ENCODE measurements at regions not wholly inside any gene's neighbourhood (a gene's known extent, or its start where the extent isn't known, plus 50 kb on each side); places are given as distances from the start of the nearest gene placed in this dataset.

DNA sequence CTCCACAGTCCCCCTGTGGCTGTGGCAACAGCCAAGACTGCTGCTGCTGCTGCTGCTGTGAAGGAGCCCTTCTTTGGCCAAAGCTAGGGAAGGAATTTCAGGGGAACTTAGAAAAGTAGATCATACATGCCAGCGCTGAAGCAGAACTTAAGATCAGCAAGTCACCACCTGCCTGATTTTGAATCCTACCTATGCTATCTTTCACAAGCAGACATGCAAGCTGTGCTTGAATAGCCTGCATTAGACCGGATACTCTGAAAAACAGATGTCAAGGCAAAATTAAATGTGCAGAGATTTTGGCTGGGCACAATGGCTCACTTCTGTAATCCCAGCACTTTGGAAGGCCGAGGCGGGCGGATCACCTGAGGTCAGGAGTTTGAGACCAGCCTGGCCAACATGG is 99.3 kb upstream of the ZNF366 start:
- DNase-seq (ENCODE audit: unreplicated experiment): no peak
- intact Hi-C loops (cut with micrococcal nuclease): no loop called here
- peaks cover 6% of the 10 kb centered on the region for H3K4me1 Mint-ChIP-seq (ENCODE audit: insufficient read depth, unreplicated experiment)
- POLR2A ChIA-PET: interaction anchor here (5.1 kb wide), 1 partner anchor 211 kb away, joined by 42 read pairs; the partner anchor contains the start of gene TNPO1
- no peaks in the 10 kb centered on the region for H3K27me3 Mint-ChIP-seq (ENCODE audit: insufficient read depth, unreplicated experiment)
- H3K27ac Mint-ChIP-seq (ENCODE audit: low read depth, unreplicated experiment): no peak overlapping the region
- no TSS peak for BruUV-seq (replicated peaks)
- no peaks in the 10 kb centered on the region for H3K36me3 Mint-ChIP-seq (ENCODE audit: insufficient read depth, unreplicated experiment)
- no peak overlapping the region for H3K4me3 Mint-ChIP-seq (ENCODE audit: unreplicated experiment)
- TF ChIP-seq, protein P1, sequence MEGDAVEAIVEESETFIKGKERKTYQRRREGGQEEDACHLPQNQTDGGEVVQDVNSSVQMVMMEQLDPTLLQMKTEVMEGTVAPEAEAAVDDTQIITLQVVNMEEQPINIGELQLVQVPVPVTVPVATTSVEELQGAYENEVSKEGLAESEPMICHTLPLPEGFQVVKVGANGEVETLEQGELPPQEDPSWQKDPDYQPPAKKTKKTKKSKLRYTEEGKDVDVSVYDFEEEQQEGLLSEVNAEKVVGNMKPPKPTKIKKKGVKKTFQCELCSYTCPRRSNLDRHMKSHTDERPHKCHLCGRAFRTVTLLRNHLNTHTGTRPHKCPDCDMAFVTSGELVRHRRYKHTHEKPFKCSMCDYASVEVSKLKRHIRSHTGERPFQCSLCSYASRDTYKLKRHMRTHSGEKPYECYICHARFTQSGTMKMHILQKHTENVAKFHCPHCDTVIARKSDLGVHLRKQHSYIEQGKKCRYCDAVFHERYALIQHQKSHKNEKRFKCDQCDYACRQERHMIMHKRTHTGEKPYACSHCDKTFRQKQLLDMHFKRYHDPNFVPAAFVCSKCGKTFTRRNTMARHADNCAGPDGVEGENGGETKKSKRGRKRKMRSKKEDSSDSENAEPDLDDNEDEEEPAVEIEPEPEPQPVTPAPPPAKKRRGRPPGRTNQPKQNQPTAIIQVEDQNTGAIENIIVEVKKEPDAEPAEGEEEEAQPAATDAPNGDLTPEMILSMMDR (IDR thresholded peaks at IDR 0.05; ENCODE audit: unreplicated experiment): no peak
- CTCF ChIA-PET: interaction anchor here (0.7 to 1.2 kb wide), 2 partner anchors 17 to 210 kb away, joined by 3 read pairs; partner anchors contain the start of gene TNPO1
- H3K9me3 Mint-ChIP-seq (ENCODE audit: unreplicated experiment): no peaks in the 10 kb centered on the region

DNA sequence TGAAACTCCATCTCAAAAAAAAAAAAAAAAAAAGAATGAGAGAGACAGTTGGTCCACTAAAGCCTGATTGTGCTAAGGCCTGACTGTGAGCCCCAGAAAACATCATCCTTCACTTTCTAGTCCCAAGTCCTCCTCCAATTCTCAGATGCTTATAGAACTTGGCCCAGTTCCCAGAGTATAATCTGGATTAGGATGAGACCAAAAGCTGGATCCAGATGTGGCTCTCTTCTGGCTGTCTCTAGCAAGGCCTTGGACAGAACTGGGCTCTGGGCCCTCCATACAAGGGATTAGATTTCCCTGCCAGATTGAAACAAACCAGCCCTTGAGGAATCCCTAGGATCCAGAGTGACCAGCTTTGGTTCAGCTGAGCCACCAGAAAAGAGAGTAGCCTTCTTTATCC is 98.4 kb upstream of the ZNF366 start:
- Mint-ChIP-seq H3K9me3 (ENCODE audit: unreplicated experiment) (no peaks in the 10 kb centered on the region), H3K4me1 (ENCODE audit: insufficient read depth, unreplicated experiment) (peaks cover 6% of the 10 kb centered on the region), H3K36me3 (ENCODE audit: insufficient read depth, unreplicated experiment) (no peaks in the 10 kb centered on the region), H3K4me3 (ENCODE audit: unreplicated experiment) (no peak overlapping the region), H3K27ac (ENCODE audit: low read depth, unreplicated experiment) (no peak overlapping the region), H3K27me3 (ENCODE audit: insufficient read depth, unreplicated experiment) (no peaks in the 10 kb centered on the region)
- POLR2A ChIA-PET: interaction anchor here (5.1 kb wide), 1 partner anchor 212 kb away, joined by 42 read pairs; the partner anchor contains the start of gene TNPO1
- no TSS peak for BruUV-seq (replicated peaks)
- DNase-seq (ENCODE audit: unreplicated experiment): no peak
- TF ChIP-seq, protein P1 (IDR thresholded peaks at IDR 0.05; ENCODE audit: unreplicated experiment): no peak
- intact Hi-C loops (cut with micrococcal nuclease): no loop called here
- CTCF ChIA-PET: interaction anchor here (1.2 kb wide), 1 partner anchor 18 kb away, joined by 3 read pairs; no protein-coding TSS in a partner anchor

DNA sequence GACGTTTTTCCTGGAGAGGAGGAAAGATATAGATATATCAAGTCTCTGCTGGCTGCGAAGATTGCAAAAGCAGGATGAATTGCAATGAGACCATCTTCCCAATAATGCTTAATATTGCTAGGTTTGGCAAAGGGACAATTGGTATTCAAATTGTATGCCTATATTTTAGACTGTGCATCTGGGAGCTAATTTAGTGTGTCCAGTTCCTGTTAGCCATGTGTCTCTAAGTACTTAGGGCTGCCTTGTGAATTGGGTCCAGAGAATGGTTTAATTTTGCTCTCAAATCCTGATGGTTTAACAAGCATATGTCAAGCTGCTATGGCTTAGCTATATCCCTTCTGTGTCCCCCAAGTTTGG is 97.6 kb upstream of the ZNF366 start:
- intact Hi-C loops (cut with micrococcal nuclease): no loop called here
- Mint-ChIP-seq H3K4me1 (ENCODE audit: insufficient read depth, unreplicated experiment) (peaks cover 6% of the 10 kb centered on the region), H3K36me3 (ENCODE audit: insufficient read depth, unreplicated experiment) (no peaks in the 10 kb centered on the region), H3K27ac (ENCODE audit: low read depth, unreplicated experiment) (no peak overlapping the region), H3K27me3 (ENCODE audit: insufficient read depth, unreplicated experiment) (no peaks in the 10 kb centered on the region), H3K4me3 (ENCODE audit: unreplicated experiment) (peak overlapping the region; percentile 41), H3K9me3 (ENCODE audit: unreplicated experiment) (no peaks in the 10 kb centered on the region)
- DNase-seq (ENCODE audit: unreplicated experiment): no peak
- BruUV-seq (replicated peaks): no TSS peak
- POLR2A ChIA-PET: interaction anchor here (0.6 to 5.1 kb wide), 5 partner anchors 18 to 248 kb away, joined by 3 to 42 read pairs (median 3); partner anchors contain the start of gene TNPO1
- TF ChIP-seq, protein P1 (IDR thresholded peaks at IDR 0.05; ENCODE audit: unreplicated experiment): no peak
- CTCF ChIA-PET: interaction anchor here (0.6 to 3.0 kb wide), 5 partner anchors 71 to 248 kb away, joined by 3 to 18 read pairs (median 3); partner anchors contain the start of gene TNPO1

DNA sequence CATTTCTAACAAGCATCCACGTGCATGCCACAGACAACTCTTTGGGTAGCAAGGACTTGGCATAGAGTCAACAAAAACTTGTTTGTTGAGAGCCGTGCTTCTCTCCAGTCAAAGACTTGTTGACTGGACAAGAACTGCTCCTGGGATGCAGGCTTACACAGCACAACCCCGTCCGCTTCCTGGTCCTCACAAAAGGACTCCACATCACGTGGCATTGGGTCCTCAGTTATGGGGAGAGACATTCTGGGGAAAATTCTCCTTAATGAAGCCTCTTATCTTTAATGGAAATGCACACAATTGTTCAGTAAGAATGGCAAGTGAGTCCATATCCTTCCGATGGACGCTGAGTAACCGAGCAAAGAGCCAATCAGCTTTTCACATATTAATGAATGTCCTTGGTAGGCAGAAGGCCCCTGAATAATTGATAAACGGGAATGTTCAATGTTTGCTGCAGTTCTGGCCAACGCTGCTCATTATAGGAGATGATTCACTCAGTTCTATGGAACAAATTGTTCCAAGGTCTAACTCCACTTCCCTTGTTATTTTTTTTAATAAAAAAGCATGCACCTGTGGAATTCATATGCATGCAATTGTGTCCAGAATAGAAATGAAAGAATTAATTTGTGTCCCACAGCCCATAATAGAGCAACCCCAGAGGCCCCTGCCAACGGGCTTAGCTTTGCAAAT is 97.0 kb upstream of the ZNF366 start:
- Mint-ChIP-seq H3K27ac (ENCODE audit: low read depth, unreplicated experiment) (no peak overlapping the region), H3K4me1 (ENCODE audit: insufficient read depth, unreplicated experiment) (peaks cover 6% of the 10 kb centered on the region), H3K9me3 (ENCODE audit: unreplicated experiment) (no peaks in the 10 kb centered on the region), H3K36me3 (ENCODE audit: insufficient read depth, unreplicated experiment) (no peaks in the 10 kb centered on the region), H3K4me3 (ENCODE audit: unreplicated experiment) (peak overlapping the region; percentile 41), H3K27me3 (ENCODE audit: insufficient read depth, unreplicated experiment) (no peaks in the 10 kb centered on the region)
- no TSS peak for BruUV-seq (replicated peaks)
- CTCF ChIA-PET: interaction anchor here (0.6 to 3.0 kb wide), 6 partner anchors 72 to 248 kb away, joined by 3 to 18 read pairs (median 3); partner anchors contain the start of gene TNPO1
- peak; percentile 66 for DNase-seq (ENCODE audit: unreplicated experiment)
- POLR2A ChIA-PET: interaction anchor here (0.6 to 5.1 kb wide), 8 partner anchors 9 to 247 kb away, joined by 3 to 42 read pairs (median 3); partner anchors contain the start of gene TNPO1
- TF ChIP-seq, protein P1 (IDR thresholded peaks at IDR 0.05; ENCODE audit: unreplicated experiment): no peak
- intact Hi-C loops (cut with micrococcal nuclease): no loop called here

All from MCF 10A (cell line).